CD4-positive, alpha-beta T cell (primary cell): ENCODE measurements at regions not wholly inside any gene's neighbourhood (a gene's known extent, or its start where the extent isn't known, plus 50 kb on each side); places are given as distances from the start of the nearest gene placed in this dataset.
"Not testable (repeated sequence)": the region's sequence is repeated elsewhere in the genome, so short reads cannot be mapped to it uniquely, and the experiment has no call there.

Source experiments
- ATAC-seq: fragments of 200-7000 bp; cut with Tn5 transposase; one replicate; pipeline ENCODE4 v1.10.0; 2022; ENCODE audit warnings: mild to moderate bottlenecking; ENCODE audit not compliant: poor library complexity
- CTCF ChIA-PET: fragments of 350-600 bp; sonication (Branson Sonifier 250); formaldehyde crosslinking; loops from one replicate; lab custom pipeline; 2021; ENCODE audit warnings: antibody characterized with exemption, inconsistent platforms; lab: Charles Lee
- POLR2A ChIA-PET: fragments of 350-600 bp; sonication (Branson Sonifier 250); formaldehyde crosslinking; loops from one replicate; lab custom pipeline; 2021; ENCODE audit warnings: antibody characterized with exemption, inconsistent platforms; lab: Charles Lee
- DNase-seq, 14 experiments: peaks; one replicate each; pipeline ENCODE4 v3.0.0-alpha.2; 2013 to 2020; ENCODE audit warnings: mixed read lengths in 2 of 14
- H3K27ac ChIP-seq, 2 donors: one replicate each; pipeline versions ENCODE4 v1.5.1 to v1.7.0; 2013; ENCODE audit warnings: low read length in 2 of 2, low read depth in 1 of 2, mild to moderate bottlenecking in 1 of 2
- H3K27me3 ChIP-seq, 2 experiments: 1 replicate in 1 of 2; 2 replicates in 1 of 2; pipeline versions ENCODE4 v1.6.1 to v1.7.0; 2013; ENCODE audit warnings: low read length in 2 of 2, control low read depth in 1 of 2, mild to moderate bottlenecking in 1 of 2, moderate library complexity in 1 of 2; ENCODE audit not compliant: insufficient read depth in 2 of 2, control insufficient read depth in 1 of 2
- H3K36me3 ChIP-seq: one replicate; pipeline ENCODE4 v1.6.1; 2013; ENCODE audit warnings: low read length, control low read depth; ENCODE audit not compliant: insufficient read depth
- H3K4me1 ChIP-seq: one replicate; pipeline ENCODE4 v1.6.1; 2013; ENCODE audit warnings: low read length, control low read depth; ENCODE audit not compliant: insufficient read depth
- H3K4me3 ChIP-seq: one replicate; pipeline ENCODE4 v1.5.1; 2013; ENCODE audit warnings: mild to moderate bottlenecking, low read length, moderate library complexity
- H3K9me3 ChIP-seq, 2 experiments: 1 replicate in 1 of 2; 2 replicates in 1 of 2; pipeline versions ENCODE4 v1.6.1 to v1.7.0; 2013; ENCODE audit warnings: low read length in 2 of 2, mild to moderate bottlenecking in 2 of 2, control low read depth in 1 of 2, moderate library complexity in 1 of 2; ENCODE audit not compliant: control insufficient read depth in 1 of 2, insufficient read depth in 1 of 2
- H3K27ac Mint-ChIP-seq: one replicate; pipeline ENCODE4 v1.8.0; 2020; ENCODE audit warnings: mixed read lengths
- H3K27me3 Mint-ChIP-seq: one replicate; pipeline ENCODE4 v1.8.0; 2021; ENCODE audit warnings: mixed read lengths
- H3K36me3 Mint-ChIP-seq: one replicate; pipeline ENCODE4 v1.8.0; 2021; ENCODE audit warnings: low read depth, mixed read lengths
- H3K4me1 Mint-ChIP-seq: one replicate; pipeline ENCODE4 v1.8.0; 2021; ENCODE audit warnings: low read depth, mixed read lengths
- H3K4me3 Mint-ChIP-seq: one replicate; pipeline ENCODE4 v1.8.0; 2020; ENCODE audit warnings: mild to moderate bottlenecking, mixed read lengths
- H3K9me3 Mint-ChIP-seq: one replicate; pipeline ENCODE4 v1.8.0; 2020; ENCODE audit warnings: mixed read lengths
- intact Hi-C, 2 experiments: fragments of 100-400 bp; cut with DNase I in 1 of 2; cut with micrococcal nuclease in 1 of 2; formaldehyde crosslinking; loops; one replicate each; pipeline versions ENCODE4 v1.15.1 to v1.9.0; 2023 to 2025; cut with DNase I, micrococcal nuclease
- TF ChIP-seq, protein P1 (sequence below): fragments of 200-600 bp; IDR thresholded peaks from one replicate; pipeline ENCODE4 v1.8.0; 2022; ENCODE audit warnings: antibody characterized with exemption, mild to moderate bottlenecking

DNA sequence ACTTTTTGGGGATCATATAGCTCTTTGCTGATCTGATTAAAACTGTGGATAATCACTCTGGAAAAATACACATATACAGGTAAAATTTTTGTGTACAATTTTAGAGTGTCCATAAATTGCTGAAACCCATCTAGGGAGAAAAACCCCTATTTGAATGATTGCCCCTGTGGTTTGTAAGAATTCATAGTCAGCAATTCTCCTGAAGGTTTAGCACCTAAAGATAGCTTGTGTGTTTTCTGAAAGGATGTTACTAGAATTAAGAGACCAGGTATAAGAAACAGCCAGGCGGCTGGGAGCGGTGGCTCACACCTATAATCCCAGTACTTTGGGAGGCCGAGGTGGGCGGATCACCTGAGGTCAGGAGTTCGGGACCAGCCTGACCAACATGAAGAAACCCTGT is 106.8 kb upstream of the RAP2B start:
- TF ChIP-seq, protein P1, sequence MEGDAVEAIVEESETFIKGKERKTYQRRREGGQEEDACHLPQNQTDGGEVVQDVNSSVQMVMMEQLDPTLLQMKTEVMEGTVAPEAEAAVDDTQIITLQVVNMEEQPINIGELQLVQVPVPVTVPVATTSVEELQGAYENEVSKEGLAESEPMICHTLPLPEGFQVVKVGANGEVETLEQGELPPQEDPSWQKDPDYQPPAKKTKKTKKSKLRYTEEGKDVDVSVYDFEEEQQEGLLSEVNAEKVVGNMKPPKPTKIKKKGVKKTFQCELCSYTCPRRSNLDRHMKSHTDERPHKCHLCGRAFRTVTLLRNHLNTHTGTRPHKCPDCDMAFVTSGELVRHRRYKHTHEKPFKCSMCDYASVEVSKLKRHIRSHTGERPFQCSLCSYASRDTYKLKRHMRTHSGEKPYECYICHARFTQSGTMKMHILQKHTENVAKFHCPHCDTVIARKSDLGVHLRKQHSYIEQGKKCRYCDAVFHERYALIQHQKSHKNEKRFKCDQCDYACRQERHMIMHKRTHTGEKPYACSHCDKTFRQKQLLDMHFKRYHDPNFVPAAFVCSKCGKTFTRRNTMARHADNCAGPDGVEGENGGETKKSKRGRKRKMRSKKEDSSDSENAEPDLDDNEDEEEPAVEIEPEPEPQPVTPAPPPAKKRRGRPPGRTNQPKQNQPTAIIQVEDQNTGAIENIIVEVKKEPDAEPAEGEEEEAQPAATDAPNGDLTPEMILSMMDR, result no peak
- H3K4me3 ChIP-seq, result no peak overlapping the region
- no peak overlapping the region for H3K27ac Mint-ChIP-seq
- no peaks in the 10 kb centered on the region for H3K9me3 ChIP-seq
- no peaks in the 10 kb centered on the region for H3K4me1 Mint-ChIP-seq
- no peak overlapping the region for H3K4me3 Mint-ChIP-seq
- H3K27ac ChIP-seq, result no peak overlapping the region
- DNase-seq (no peak), ATAC-seq (no peak)
- H3K27me3 Mint-ChIP-seq, result no peaks in the 10 kb centered on the region
- H3K36me3 Mint-ChIP-seq, result no peaks in the 10 kb centered on the region
- H3K27me3 ChIP-seq, result no peaks in the 10 kb centered on the region
- H3K4me1 ChIP-seq, result no peaks in the 10 kb centered on the region
- H3K36me3 ChIP-seq, result no peaks in the 10 kb centered on the region
- intact Hi-C loops, result no loop called here
- H3K9me3 Mint-ChIP-seq, result no peaks in the 10 kb centered on the region
- ChIA-PET CTCF (no interaction called here), POLR2A (interaction anchor here (0.6 kb wide), 1 partner anchor 109 kb away, joined by 3 read pairs; no protein-coding TSS in a partner anchor)

DNA sequence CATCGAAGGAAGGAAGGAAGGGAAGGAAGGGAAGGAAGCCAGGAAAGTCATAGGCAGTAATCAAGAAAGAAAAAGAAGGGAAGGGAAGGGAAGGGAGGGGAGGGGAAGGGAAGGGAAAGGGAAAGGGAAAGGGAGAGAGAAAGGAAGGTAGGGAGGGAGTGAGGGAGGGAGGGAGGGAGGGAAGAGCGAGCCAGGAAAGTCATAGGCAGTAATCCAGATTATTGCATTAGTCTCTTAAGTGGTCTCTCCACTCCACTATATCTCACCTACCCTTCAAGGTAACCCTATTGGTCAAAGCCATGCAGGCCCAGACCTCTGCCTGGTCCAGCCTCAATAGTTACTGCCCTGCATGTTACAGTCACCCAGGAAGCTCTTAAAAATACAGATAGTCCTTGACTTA is 106.2 kb upstream of the RAP2B start:
- ChIA-PET CTCF (no interaction called here), POLR2A (no interaction called here)
- Histone ChIP-seq H3K4me1 (no peaks in the 10 kb centered on the region), H3K4me3 (no peak overlapping the region), H3K27ac (no peak overlapping the region), H3K9me3 (no peaks in the 10 kb centered on the region), H3K27me3 (no peaks in the 10 kb centered on the region), H3K36me3 (no peaks in the 10 kb centered on the region)
- H3K36me3 Mint-ChIP-seq, result no peaks in the 10 kb centered on the region
- no peak for DNase-seq
- no peak overlapping the region for H3K4me3 Mint-ChIP-seq
- no peaks in the 10 kb centered on the region for H3K4me1 Mint-ChIP-seq
- H3K27ac Mint-ChIP-seq, result no peak overlapping the region
- intact Hi-C loops, result no loop called here
- H3K9me3 Mint-ChIP-seq, result no peaks in the 10 kb centered on the region
- H3K27me3 Mint-ChIP-seq, result no peaks in the 10 kb centered on the region
- TF ChIP-seq, protein P1, result no peak
- no peak for ATAC-seq

DNA sequence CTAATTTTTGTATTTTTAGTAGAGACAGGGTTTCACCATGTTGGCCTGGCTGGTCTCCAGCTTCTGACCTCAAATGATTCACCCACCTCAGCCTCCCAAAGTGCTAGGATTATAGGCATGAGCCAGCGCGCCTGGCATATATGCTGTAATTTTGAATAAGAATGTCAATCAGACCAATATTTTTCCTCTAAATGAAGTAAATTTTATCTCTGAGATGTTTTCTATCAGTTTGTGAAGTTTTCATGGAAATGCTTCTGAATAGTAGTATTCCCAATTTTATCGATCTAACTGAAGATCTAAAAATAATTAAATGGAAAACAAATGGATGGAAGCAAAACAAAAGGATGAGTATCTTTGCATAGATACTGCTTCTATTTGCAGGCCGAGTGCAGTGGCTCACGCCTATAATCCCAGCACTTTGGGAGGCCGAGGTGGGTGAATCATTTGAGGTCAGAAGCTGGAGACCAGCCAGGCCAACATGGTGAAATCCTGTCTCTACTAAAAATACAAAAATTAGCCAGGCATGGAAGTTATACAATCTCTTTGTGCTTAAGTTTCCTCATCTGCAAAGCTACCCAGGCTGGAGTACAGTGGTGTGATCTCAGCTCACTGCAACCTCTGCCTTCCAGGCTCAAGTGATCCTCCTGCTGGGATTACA is 103.9 kb upstream of the RAP2B start:
- H3K9me3 ChIP-seq, H3K27ac ChIP-seq, H3K9me3 Mint-ChIP-seq, H3K27ac Mint-ChIP-seq, H3K4me3 ChIP-seq, H3K4me1 Mint-ChIP-seq, POLR2A ChIA-PET, intact Hi-C loops, H3K4me3 Mint-ChIP-seq, H3K36me3 Mint-ChIP-seq, H3K36me3 ChIP-seq, H3K27me3 Mint-ChIP-seq, ATAC-seq, CTCF ChIA-PET, H3K27me3 ChIP-seq, H3K4me1 ChIP-seq, DNase-seq: not testable (repeated sequence)

DNA sequence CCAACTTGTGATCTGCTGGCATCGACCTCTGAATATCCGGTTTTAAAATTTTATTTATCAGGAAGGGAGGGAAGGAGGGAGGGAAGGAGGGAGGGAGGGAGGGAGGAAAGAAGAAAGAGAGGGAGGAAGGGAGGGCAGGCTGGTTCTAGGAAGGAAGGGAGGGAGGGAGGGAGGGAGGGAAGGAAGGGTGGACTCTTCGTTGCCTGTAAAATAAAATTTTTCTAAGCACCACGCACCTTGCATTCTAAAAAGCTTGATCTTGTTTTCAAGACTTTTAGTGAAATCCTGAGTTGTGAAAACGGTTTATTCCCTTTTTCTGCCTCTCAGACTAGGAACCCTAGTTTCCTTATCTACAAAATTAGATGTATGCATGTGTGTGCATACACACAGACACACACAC is 101.7 kb upstream of the RAP2B start:
- H3K27ac ChIP-seq, result no peak overlapping the region
- H3K4me3 Mint-ChIP-seq, result no peak overlapping the region
- no peaks in the 10 kb centered on the region for H3K36me3 ChIP-seq
- intact Hi-C loops, result no loop called here
- TF ChIP-seq, protein P1, result no peak
- DNase-seq, result no peak
- no peak overlapping the region for H3K27ac Mint-ChIP-seq
- ChIA-PET CTCF (no interaction called here), POLR2A (no interaction called here)
- ATAC-seq, result no peak
- no peaks in the 10 kb centered on the region for H3K36me3 Mint-ChIP-seq
- H3K4me1 Mint-ChIP-seq, result no peaks in the 10 kb centered on the region
- H3K4me1 ChIP-seq, result no peaks in the 10 kb centered on the region
- H3K9me3 Mint-ChIP-seq, result no peaks in the 10 kb centered on the region
- H3K4me3 ChIP-seq, result no peak overlapping the region
- H3K27me3 Mint-ChIP-seq, result no peaks in the 10 kb centered on the region
- H3K27me3 ChIP-seq, result no peaks in the 10 kb centered on the region
- no peaks in the 10 kb centered on the region for H3K9me3 ChIP-seq
